GM12878 (cell line): ENCODE measurements at regions not wholly inside any gene's neighbourhood (a gene's known extent, or its start where the extent isn't known, plus 50 kb on each side); places are given as distances from the start of the nearest gene placed in this dataset.

ENCODE experiments used
- ATAC-seq: fragments of 200-7000 bp; cut with Tn5 transposase; 3 replicates; pipeline ENCODE4 v1.9.1; 2020; ENCODE audit warnings: mild to moderate bottlenecking, moderate library complexity
- BruUV-seq: library from RNA; stranded (reverse); fragments of 400-500 nt; replicated peaks from 2 replicates; lab custom pipeline; 2021; lab: Mats Ljungman, UMichigan
- CTCF ChIA-PET: fragments of 300-600 bp; sonication (Branson Sonifier 250); formaldehyde crosslinking; extraction: SDS; loops from one replicate; lab custom pipeline; 2021; ENCODE audit warnings: inconsistent platforms; lab: Yijun Ruan, JAX
- POLR2A ChIA-PET: fragments of 350-600 bp; formaldehyde crosslinking; extraction: SDS; loops from one replicate; lab custom pipeline; 2021; ENCODE audit warnings: inconsistent platforms; lab: Charles Lee
- RAD21 ChIA-PET: fragments of 300-600 bp; sonication (Branson Sonifier 250); formaldehyde crosslinking; loops from one replicate; lab custom pipeline; 2023; ENCODE audit warnings: antibody characterized with exemption; ENCODE audit not compliant: unreplicated experiment; lab: Charles Lee
- SMC1A ChIA-PET: fragments of 300-600 bp; sonication (Branson Sonifier 250); formaldehyde crosslinking; loops from one replicate; lab custom pipeline; 2023; ENCODE audit not compliant: unreplicated experiment, uncharacterized antibody; lab: Charles Lee
- DNase-seq: peaks from one replicate; pipeline ENCODE4 v3.0.0-alpha.2; 2011; ENCODE audit warnings: low read depth, low spot score
- FAIRE-seq: peaks from 3 replicates; lab custom pipeline; 2011; peaks lifted over from hg19 to GRCh38; lab: Jason Lieb, UNC
- H2AFZ ChIP-seq: 2 replicates; pipeline ENCODE4 v1.6.0; 2011; ENCODE audit warnings: low read depth, low read length, control low read depth; ENCODE audit not compliant: control insufficient read depth
- H3K27ac ChIP-seq: 2 replicates; pipeline ENCODE4 v1.5.1; 2011; ENCODE audit warnings: control low read depth; ENCODE audit not compliant: control insufficient read depth, insufficient read depth
- H3K27me3 ChIP-seq, 2 experiments: replicated peaks in 1 of 2; 2 replicates each; pipeline versions ENCODE4 v1.6.0 to v1.6.1; 2011; ENCODE audit warnings: low read length in 1 of 2; ENCODE audit not compliant: control insufficient read depth in 2 of 2, insufficient read depth in 2 of 2
- H3K36me3 ChIP-seq, 2 experiments: 2 replicates each; pipeline ENCODE4 v1.5.1; 2011; ENCODE audit warnings: low read length in 1 of 2; ENCODE audit not compliant: control insufficient read depth in 2 of 2, insufficient read depth in 2 of 2
- H3K4me1 ChIP-seq: 2 replicates; pipeline ENCODE4 v1.6.1; 2011; ENCODE audit warnings: mild to moderate bottlenecking, low read length, moderate library complexity, mixed read lengths; ENCODE audit not compliant: control insufficient read depth, insufficient read depth
- H3K4me2 ChIP-seq: 2 replicates; pipeline ENCODE4 v1.6.0; 2011; ENCODE audit warnings: control low read depth; ENCODE audit not compliant: control insufficient read depth, insufficient read depth
- H3K4me3 ChIP-seq: fragments of 200-600 bp; sonication (generic); 2 replicates; pipeline ENCODE4 v1.5.1; 2016
- H3K79me2 ChIP-seq: 2 replicates; pipeline ENCODE4 v1.6.0; 2011; ENCODE audit warnings: low read length; ENCODE audit not compliant: control insufficient read depth, insufficient read depth
- H3K9ac ChIP-seq: 2 replicates; pipeline ENCODE4 v1.8.0; 2011; ENCODE audit warnings: low read length, control low read depth, mixed read lengths; ENCODE audit not compliant: control insufficient read depth, insufficient read depth
- H3K9me3 ChIP-seq: replicated peaks from 3 replicates; pipeline ENCODE4 v1.5.1; 2011; ENCODE audit warnings: mild to moderate bottlenecking, low read length; ENCODE audit not compliant: control insufficient read depth, insufficient read depth
- H4K20me1 ChIP-seq: 2 replicates; pipeline ENCODE4 v1.6.0; 2011; ENCODE audit not compliant: control insufficient read depth, insufficient read depth
- BACH1 ChIP-seq: fragments of 450-650 bp; IDR thresholded peaks from 2 replicates; pipeline ENCODE4 v1.6.1; 2017; ENCODE audit warnings: mild to moderate bottlenecking, borderline replicate concordance
- CREM ChIP-seq: IDR thresholded peaks from 2 replicates; pipeline ENCODE4 v1.6.1; 2014; ENCODE audit warnings: antibody characterized with exemption, low read depth
- EP300 ChIP-seq, 2 experiments: fragments of 150-350 bp in 1 of 2; IDR thresholded peaks; 2 replicates each; pipeline ENCODE4 v1.6.1; 2011 to 2012; ENCODE audit warnings: low read depth in 2 of 2, low read length in 2 of 2, borderline replicate concordance in 1 of 2, improper control_type of control experiment in 1 of 2, inconsistent platforms in 1 of 2; ENCODE audit not compliant: control insufficient read depth in 1 of 2
- FOXK2 ChIP-seq: fragments of 450-650 bp; IDR thresholded peaks from 2 replicates; pipeline ENCODE4 v1.6.1; 2017; ENCODE audit warnings: mild to moderate bottlenecking, moderate library complexity
- KDM1A ChIP-seq: fragments of 200-600 bp; sonication (generic); IDR thresholded peaks from 2 replicates; pipeline ENCODE4 v1.6.1; 2016; ENCODE audit warnings: borderline replicate concordance
- NFXL1 ChIP-seq: fragments of 450-650 bp; IDR thresholded peaks from 2 replicates; pipeline ENCODE4 v1.6.1; 2017; ENCODE audit warnings: antibody characterized with exemption, mild to moderate bottlenecking, borderline replicate concordance
- PAX5 ChIP-seq: IDR thresholded peaks from 2 replicates; pipeline ENCODE4 v1.6.1; 2011; ENCODE audit warnings: low read depth, low read length, borderline replicate concordance
- PAX8 ChIP-seq: fragments of 450-650 bp; IDR thresholded peaks from 2 replicates; pipeline ENCODE4 v1.6.1; 2017; ENCODE audit warnings: mild to moderate bottlenecking, moderate library complexity
- PML ChIP-seq: IDR thresholded peaks from 2 replicates; pipeline ENCODE4 v1.6.1; 2012; ENCODE audit warnings: low read length, inconsistent platforms
- RUNX3 ChIP-seq: IDR thresholded peaks from 2 replicates; pipeline ENCODE4 v1.6.1; 2012; ENCODE audit warnings: low read length, inconsistent platforms
- SRF ChIP-seq, 2 experiments: IDR thresholded peaks; 2 replicates each; pipeline ENCODE4 v1.6.1; 2011; ENCODE audit warnings: low read depth in 2 of 2, low read length in 2 of 2, mild to moderate bottlenecking in 1 of 2, moderate library complexity in 1 of 2
- STAT1 ChIP-seq: fragments of 450-650 bp; conservative IDR thresholded peaks from 2 replicates; pipeline ENCODE4 v1.6.1; 2014; ENCODE audit warnings: antibody characterized with exemption, mild to moderate bottlenecking
- ZNF274 ChIP-seq: IDR thresholded peaks from one replicate; pipeline ENCODE4 v1.8.0; 2011; ENCODE audit not compliant: insufficient read length, insufficient read depth
- ZNF384 ChIP-seq: IDR thresholded peaks from 2 replicates; pipeline ENCODE4 v1.6.1; 2012; ENCODE audit warnings: low read depth, mild to moderate bottlenecking, low read length, improper control_type of control experiment, borderline replicate concordance
- WGBS: methylation state at CpG from one replicate; pipeline ENCODE4 v1.1.6; 2016; ENCODE audit warnings: low lambda C conversion rate; ENCODE audit not compliant: insufficient replicate concordance, insufficient coverage; ENCODE audit errors: missing lambda C conversion rate; 5-methylcytosine and 5-hydroxymethylcytosine counted together
- in situ Hi-C: fragments of 300-500 bp; cut with MboI; formaldehyde crosslinking; loops from 9 replicates; pipeline ENCODE4 v1.14.3; 2018; ENCODE audit warnings: mixed read lengths
- intact Hi-C: fragments of 100-400 bp; cut with micrococcal nuclease; formaldehyde crosslinking; loops from one replicate; pipeline ENCODE4 v1.14.2; 2022; ENCODE audit not compliant: unreplicated experiment
- TF ChIP-seq, protein P1 (sequence below): fragments of 450-650 bp; IDR thresholded peaks from 2 replicates; pipeline ENCODE4 v1.6.1; 2016; ENCODE audit warnings: mild to moderate bottlenecking, moderate library complexity, borderline replicate concordance
- TF ChIP-seq, protein P2 (sequence below): IDR thresholded peaks from 2 replicates; pipeline ENCODE4 v1.6.1; 2012; ENCODE audit warnings: low read depth, low read length, improper control_type of control experiment
- TF ChIP-seq, protein P3 (sequence below): fragments of 450-650 bp; IDR thresholded peaks from 2 replicates; pipeline ENCODE4 v1.6.1; 2018; ENCODE audit warnings: borderline replicate concordance, mild to moderate bottlenecking; ENCODE audit not compliant: partially characterized antibody

DNA sequence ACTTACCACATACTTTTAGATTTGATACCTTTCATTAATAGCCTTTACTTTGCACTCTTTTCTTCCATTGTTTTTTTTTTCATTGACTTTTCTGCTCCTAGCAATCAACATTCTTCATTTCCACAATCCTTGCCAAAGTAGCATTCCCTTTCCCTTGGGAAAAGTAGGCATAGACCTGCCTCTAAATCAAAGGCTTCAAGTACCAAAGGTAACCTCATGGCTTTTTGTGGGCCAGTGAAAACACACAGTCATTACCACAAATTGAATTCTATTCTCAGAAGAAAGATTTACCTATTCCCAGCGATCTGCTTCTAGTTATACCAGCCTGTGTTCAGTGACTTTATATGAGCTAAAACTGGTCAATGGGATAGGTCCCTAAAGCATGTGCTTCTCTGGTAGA is 109.2 kb downstream of the SOCS6 start:
- H2AFZ ChIP-seq: no peak overlapping the region
- H3K4me1 ChIP-seq: no peaks in the 10 kb centered on the region
- no peak overlapping the region for H3K4me2 ChIP-seq
- DNase-seq (no peak), ATAC-seq (no peak), FAIRE-seq (no peak)
- H3K79me2 ChIP-seq: no peaks in the 10 kb centered on the region
- no peak overlapping the region for H3K4me3 ChIP-seq
- H3K36me3 ChIP-seq: no peaks in the 10 kb centered on the region
- H3K27ac ChIP-seq: no peak overlapping the region
- RAD21 ChIA-PET: no interaction called here
- H4K20me1 ChIP-seq: no peaks in the 10 kb centered on the region
- H3K9me3 ChIP-seq: no peaks in the 10 kb centered on the region
- CTCF ChIA-PET: no interaction called here
- in situ Hi-C loops: no loop called here
- WGBS: 5% methylated on average over 1 of the region's 1 CpG
- BruUV-seq: no TSS peak
- no peaks in the 10 kb centered on the region; a peak in 1 of 4 replicates for H3K27me3 ChIP-seq
- SMC1A ChIA-PET: interaction anchor here (0.7 kb wide), 1 partner anchor 203 kb away, joined by 3 read pairs; no protein-coding TSS in a partner anchor
- intact Hi-C loops: no loop called here
- no peak overlapping the region for H3K9ac ChIP-seq
- POLR2A ChIA-PET: no interaction called here
- TF ChIP-seq CREM (no peak), PAX8 (no peak), STAT1 (no peak), NFXL1 (no peak), RUNX3 (no peak), BACH1 (no peak), KDM1A (no peak), PML (no peak), FOXK2 (no peak), ZNF384 (no peak), EP300 (IDR thresholded peaks at IDR 0.05; ENCODE audit: borderline replicate concordance in 1 of 2, control insufficient read depth in 1 of 2, low read depth in 2 of 2, low read length in 2 of 2) (no peak), PAX5 (no peak), SRF (IDR thresholded peaks at IDR 0.05; ENCODE audit: low read depth in 2 of 2, low read length in 2 of 2) (no peak), ZNF274 (no peak)
- TF ChIP-seq, protein P1, sequence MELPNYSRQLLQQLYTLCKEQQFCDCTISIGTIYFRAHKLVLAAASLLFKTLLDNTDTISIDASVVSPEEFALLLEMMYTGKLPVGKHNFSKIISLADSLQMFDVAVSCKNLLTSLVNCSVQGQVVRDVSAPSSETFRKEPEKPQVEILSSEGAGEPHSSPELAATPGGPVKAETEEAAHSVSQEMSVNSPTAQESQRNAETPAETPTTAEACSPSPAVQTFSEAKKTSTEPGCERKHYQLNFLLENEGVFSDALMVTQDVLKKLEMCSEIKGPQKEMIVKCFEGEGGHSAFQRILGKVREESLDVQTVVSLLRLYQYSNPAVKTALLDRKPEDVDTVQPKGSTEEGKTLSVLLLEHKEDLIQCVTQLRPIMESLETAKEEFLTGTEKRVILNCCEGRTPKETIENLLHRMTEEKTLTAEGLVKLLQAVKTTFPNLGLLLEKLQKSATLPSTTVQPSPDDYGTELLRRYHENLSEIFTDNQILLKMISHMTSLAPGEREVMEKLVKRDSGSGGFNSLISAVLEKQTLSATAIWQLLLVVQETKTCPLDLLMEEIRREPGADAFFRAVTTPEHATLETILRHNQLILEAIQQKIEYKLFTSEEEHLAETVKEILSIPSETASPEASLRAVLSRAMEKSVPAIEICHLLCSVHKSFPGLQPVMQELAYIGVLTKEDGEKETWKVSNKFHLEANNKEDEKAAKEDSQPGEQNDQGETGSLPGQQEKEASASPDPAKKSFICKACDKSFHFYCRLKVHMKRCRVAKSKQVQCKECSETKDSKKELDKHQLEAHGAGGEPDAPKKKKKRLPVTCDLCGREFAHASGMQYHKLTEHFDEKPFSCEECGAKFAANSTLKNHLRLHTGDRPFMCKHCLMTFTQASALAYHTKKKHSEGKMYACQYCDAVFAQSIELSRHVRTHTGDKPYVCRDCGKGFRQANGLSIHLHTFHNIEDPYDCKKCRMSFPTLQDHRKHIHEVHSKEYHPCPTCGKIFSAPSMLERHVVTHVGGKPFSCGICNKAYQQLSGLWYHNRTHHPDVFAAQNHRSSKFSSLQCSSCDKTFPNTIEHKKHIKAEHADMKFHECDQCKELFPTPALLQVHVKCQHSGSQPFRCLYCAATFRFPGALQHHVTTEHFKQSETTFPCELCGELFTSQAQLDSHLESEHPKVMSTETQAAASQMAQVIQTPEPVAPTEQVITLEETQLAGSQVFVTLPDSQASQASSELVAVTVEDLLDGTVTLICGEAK: no peak
- TF ChIP-seq, protein P2, sequence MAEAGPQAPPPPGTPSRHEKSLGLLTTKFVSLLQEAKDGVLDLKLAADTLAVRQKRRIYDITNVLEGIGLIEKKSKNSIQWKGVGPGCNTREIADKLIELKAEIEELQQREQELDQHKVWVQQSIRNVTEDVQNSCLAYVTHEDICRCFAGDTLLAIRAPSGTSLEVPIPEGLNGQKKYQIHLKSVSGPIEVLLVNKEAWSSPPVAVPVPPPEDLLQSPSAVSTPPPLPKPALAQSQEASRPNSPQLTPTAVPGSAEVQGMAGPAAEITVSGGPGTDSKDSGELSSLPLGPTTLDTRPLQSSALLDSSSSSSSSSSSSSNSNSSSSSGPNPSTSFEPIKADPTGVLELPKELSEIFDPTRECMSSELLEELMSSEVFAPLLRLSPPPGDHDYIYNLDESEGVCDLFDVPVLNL: no peak
- TF ChIP-seq, protein P3, sequence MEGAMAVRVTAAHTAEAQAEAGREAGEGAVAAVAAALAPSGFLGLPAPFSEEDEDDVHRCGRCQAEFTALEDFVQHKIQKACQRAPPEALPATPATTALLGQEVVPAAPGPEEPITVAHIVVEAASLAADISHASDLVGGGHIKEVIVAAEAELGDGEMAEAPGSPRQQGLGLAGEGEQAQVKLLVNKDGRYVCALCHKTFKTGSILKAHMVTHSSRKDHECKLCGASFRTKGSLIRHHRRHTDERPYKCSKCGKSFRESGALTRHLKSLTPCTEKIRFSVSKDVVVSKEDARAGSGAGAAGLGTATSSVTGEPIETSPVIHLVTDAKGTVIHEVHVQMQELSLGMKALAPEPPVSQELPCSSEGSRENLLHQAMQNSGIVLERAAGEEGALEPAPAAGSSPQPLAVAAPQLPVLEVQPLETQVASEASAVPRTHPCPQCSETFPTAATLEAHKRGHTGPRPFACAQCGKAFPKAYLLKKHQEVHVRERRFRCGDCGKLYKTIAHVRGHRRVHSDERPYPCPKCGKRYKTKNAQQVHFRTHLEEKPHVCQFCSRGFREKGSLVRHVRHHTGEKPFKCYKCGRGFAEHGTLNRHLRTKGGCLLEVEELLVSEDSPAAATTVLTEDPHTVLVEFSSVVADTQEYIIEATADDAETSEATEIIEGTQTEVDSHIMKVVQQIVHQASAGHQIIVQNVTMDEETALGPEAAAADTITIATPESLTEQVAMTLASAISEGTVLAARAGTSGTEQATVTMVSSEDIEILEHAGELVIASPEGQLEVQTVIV: no peak
